ENCODE measurements at regions not wholly inside any gene's neighbourhood (a gene's known extent, or its start where the extent isn't known, plus 50 kb on each side); places are given as distances from the start of the nearest gene placed in this dataset.

DNA sequence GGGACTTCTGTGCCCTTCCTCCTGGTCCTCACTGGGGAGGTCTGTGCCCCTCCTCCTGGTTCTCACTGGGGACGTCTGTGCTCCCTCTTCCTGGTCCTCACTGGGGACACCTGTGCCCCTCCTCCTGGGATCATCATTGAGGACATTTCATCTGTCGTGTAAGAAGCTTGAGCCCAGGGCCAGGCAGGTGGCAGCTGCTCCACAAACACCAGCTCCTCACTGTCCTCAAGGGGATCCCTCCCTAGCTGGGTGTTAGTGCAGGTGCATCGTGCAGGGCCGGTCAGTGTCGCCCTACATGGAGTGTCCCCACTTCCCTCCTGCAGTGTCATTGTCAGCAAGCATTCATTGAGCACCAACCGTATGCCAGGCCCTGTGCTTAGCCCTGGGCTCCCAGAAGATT is 312.7 kb downstream of the PTPRU start:
- no peak for TF ChIP-seq POLR2AphosphoS5 (IDR thresholded peaks at IDR 0.05; ENCODE audit: low read depth, low read length)
- TF ChIP-seq SIN3A (IDR thresholded peaks at IDR 0.05; ENCODE audit: borderline replicate concordance, insufficient read depth, low read length) = no peak
- no peak for TF ChIP-seq TAF1 (IDR thresholded peaks at IDR 0.05; ENCODE audit: borderline replicate concordance, insufficient read depth, low read length)
- TF ChIP-seq, protein P1, sequence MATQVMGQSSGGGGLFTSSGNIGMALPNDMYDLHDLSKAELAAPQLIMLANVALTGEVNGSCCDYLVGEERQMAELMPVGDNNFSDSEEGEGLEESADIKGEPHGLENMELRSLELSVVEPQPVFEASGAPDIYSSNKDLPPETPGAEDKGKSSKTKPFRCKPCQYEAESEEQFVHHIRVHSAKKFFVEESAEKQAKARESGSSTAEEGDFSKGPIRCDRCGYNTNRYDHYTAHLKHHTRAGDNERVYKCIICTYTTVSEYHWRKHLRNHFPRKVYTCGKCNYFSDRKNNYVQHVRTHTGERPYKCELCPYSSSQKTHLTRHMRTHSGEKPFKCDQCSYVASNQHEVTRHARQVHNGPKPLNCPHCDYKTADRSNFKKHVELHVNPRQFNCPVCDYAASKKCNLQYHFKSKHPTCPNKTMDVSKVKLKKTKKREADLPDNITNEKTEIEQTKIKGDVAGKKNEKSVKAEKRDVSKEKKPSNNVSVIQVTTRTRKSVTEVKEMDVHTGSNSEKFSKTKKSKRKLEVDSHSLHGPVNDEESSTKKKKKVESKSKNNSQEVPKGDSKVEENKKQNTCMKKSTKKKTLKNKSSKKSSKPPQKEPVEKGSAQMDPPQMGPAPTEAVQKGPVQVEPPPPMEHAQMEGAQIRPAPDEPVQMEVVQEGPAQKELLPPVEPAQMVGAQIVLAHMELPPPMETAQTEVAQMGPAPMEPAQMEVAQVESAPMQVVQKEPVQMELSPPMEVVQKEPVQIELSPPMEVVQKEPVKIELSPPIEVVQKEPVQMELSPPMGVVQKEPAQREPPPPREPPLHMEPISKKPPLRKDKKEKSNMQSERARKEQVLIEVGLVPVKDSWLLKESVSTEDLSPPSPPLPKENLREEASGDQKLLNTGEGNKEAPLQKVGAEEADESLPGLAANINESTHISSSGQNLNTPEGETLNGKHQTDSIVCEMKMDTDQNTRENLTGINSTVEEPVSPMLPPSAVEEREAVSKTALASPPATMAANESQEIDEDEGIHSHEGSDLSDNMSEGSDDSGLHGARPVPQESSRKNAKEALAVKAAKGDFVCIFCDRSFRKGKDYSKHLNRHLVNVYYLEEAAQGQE (IDR thresholded peaks at IDR 0.05; ENCODE audit: insufficient read depth in 1 of 2, low read depth in 2 of 2, low read length in 2 of 2) = no peak
- no peak for TF ChIP-seq FOXP2 (optimal IDR thresholded peaks at IDR 0.05; ENCODE audit: borderline replicate concordance, extremely low read depth, extremely low read length, insufficient read depth)

DNA sequence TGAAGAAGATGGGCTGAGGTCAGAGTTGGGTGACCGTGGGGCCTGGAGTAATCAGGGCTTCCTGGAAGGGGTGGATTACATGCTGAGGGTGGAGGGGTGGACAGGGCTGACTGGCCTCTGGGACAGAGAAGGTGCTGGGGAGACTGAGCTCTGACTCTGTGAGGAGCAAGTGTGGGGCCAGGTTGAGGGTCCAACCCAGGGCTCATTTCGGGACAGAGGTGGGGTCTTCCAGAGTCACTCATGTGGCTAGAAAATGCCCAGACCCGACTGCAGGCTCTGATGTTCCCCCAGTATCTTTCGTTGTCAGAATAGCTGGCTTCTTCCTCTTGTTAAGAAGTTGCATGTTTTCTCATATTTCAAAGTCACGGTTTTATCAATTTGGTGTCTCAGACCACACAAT is 311.8 kb downstream of the PTPRU start:
- TF ChIP-seq, protein P1 (IDR thresholded peaks at IDR 0.05; ENCODE audit: insufficient read depth in 1 of 2, low read depth in 2 of 2, low read length in 2 of 2) = no peak
- TF ChIP-seq FOXP2 (optimal IDR thresholded peaks at IDR 0.05; ENCODE audit: borderline replicate concordance, extremely low read depth, extremely low read length, insufficient read depth) = no peak
- TF ChIP-seq POLR2AphosphoS5 (IDR thresholded peaks at IDR 0.05; ENCODE audit: low read depth, low read length) = no peak
- TF ChIP-seq SIN3A (IDR thresholded peaks at IDR 0.05; ENCODE audit: borderline replicate concordance, insufficient read depth, low read length) = no peak
- TF ChIP-seq TAF1 (IDR thresholded peaks at IDR 0.05; ENCODE audit: borderline replicate concordance, insufficient read depth, low read length) = no peak

- no peak for TF ChIP-seq FOXP2 (optimal IDR thresholded peaks at IDR 0.05; ENCODE audit: borderline replicate concordance, extremely low read depth, extremely low read length, insufficient read depth)
- TF ChIP-seq, protein P1 (IDR thresholded peaks at IDR 0.05; ENCODE audit: insufficient read depth in 1 of 2, low read depth in 2 of 2, low read length in 2 of 2) = no peak
- TF ChIP-seq SIN3A (IDR thresholded peaks at IDR 0.05; ENCODE audit: borderline replicate concordance, insufficient read depth, low read length) = no peak
- no peak for TF ChIP-seq POLR2AphosphoS5 (IDR thresholded peaks at IDR 0.05; ENCODE audit: low read depth, low read length)
- TF ChIP-seq TAF1 (IDR thresholded peaks at IDR 0.05; ENCODE audit: borderline replicate concordance, insufficient read depth, low read length) = no peak
Observed at GRCh38 chr1:29547300-29547699, 311.0 kb downstream of the PTPRU start.

GRCh38 chr1:29546496-29546895 is 310.2 kb downstream of the PTPRU start:
- TF ChIP-seq TAF1 (IDR thresholded peaks at IDR 0.05; ENCODE audit: borderline replicate concordance, insufficient read depth, low read length) (no peak), FOXP2 (optimal IDR thresholded peaks at IDR 0.05; ENCODE audit: borderline replicate concordance, extremely low read depth, extremely low read length, insufficient read depth) (no peak), SIN3A (IDR thresholded peaks at IDR 0.05; ENCODE audit: borderline replicate concordance, insufficient read depth, low read length) (no peak), POLR2AphosphoS5 (IDR thresholded peaks at IDR 0.05; ENCODE audit: low read depth, low read length) (no peak)
- TF ChIP-seq, protein P1 (IDR thresholded peaks at IDR 0.05; ENCODE audit: insufficient read depth in 1 of 2, low read depth in 2 of 2, low read length in 2 of 2) = no peak

GRCh38 chr1:29544406-29544805 is 308.1 kb downstream of the PTPRU start:
- TF ChIP-seq POLR2AphosphoS5 (IDR thresholded peaks at IDR 0.05; ENCODE audit: low read depth, low read length) (no peak), TAF1 (IDR thresholded peaks at IDR 0.05; ENCODE audit: borderline replicate concordance, insufficient read depth, low read length) (no peak), FOXP2 (optimal IDR thresholded peaks at IDR 0.05; ENCODE audit: borderline replicate concordance, extremely low read depth, extremely low read length, insufficient read depth) (no peak), SIN3A (IDR thresholded peaks at IDR 0.05; ENCODE audit: borderline replicate concordance, insufficient read depth, low read length) (no peak)
- TF ChIP-seq, protein P1 (IDR thresholded peaks at IDR 0.05; ENCODE audit: insufficient read depth in 1 of 2, low read depth in 2 of 2, low read length in 2 of 2) = no peak

Data from PFSK-1 (cell line).